ENCODE measurements at regions not wholly inside any gene's neighbourhood (a gene's known extent, or its start where the extent isn't known, plus 50 kb on each side); places are given as distances from the start of the nearest gene placed in this dataset.

DNA sequence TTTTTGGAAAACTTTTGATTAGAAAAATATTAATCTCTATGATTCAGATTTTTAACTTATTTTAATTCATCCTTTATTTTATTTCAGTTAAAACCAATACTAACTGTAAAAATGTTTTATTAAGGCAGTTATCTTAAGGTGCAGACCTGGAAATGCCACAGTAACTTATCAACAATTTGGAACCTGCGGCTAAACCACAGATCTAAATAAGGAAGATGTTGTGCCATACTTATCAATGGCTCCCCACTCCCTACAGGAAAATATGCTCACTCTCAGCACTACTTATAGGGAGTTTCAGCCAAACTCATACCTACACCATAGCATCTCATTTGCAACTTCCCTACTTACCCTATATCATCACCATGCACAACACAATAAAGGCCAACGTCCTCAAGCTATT lies 226.9 kb upstream of the KYNU start:
- TF ChIP-seq, protein P1, sequence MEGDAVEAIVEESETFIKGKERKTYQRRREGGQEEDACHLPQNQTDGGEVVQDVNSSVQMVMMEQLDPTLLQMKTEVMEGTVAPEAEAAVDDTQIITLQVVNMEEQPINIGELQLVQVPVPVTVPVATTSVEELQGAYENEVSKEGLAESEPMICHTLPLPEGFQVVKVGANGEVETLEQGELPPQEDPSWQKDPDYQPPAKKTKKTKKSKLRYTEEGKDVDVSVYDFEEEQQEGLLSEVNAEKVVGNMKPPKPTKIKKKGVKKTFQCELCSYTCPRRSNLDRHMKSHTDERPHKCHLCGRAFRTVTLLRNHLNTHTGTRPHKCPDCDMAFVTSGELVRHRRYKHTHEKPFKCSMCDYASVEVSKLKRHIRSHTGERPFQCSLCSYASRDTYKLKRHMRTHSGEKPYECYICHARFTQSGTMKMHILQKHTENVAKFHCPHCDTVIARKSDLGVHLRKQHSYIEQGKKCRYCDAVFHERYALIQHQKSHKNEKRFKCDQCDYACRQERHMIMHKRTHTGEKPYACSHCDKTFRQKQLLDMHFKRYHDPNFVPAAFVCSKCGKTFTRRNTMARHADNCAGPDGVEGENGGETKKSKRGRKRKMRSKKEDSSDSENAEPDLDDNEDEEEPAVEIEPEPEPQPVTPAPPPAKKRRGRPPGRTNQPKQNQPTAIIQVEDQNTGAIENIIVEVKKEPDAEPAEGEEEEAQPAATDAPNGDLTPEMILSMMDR (IDR thresholded peaks at IDR 0.05) = no peak
- TF ChIP-seq EZH2 (IDR thresholded peaks at IDR 0.05; ENCODE audit: borderline replicate concordance, insufficient read depth, low read depth, low read length, poor library complexity, severe bottlenecking) = no peak

All from B cell (primary cell).